CD4-positive, alpha-beta memory T cell (primary cell): ENCODE measurements at regions not wholly inside any gene's neighbourhood (a gene's known extent, or its start where the extent isn't known, plus 50 kb on each side); places are given as distances from the start of the nearest gene placed in this dataset.

Experiments used
- CTCF ChIA-PET: fragments of 350-600 bp; sonication (Branson Sonifier 250); formaldehyde crosslinking; loops from one replicate; lab custom pipeline; 2021; ENCODE audit warnings: inconsistent platforms; ENCODE audit not compliant: partially characterized antibody; lab: Charles Lee
- POLR2A ChIA-PET: fragments of 350-600 bp; sonication (Branson Sonifier 250); formaldehyde crosslinking; loops from one replicate; lab custom pipeline; 2021; ENCODE audit not compliant: partially characterized antibody; lab: Charles Lee
- DNase-seq, 5 donors: peaks; one replicate each; pipeline versions ENCODE4 v3.0.0 to v3.0.0-alpha.2; 2020 to 2022; ENCODE audit warnings: mixed read lengths in 1 of 5
- H3K27ac ChIP-seq: one replicate; pipeline ENCODE4 v1.7.0; 2013; ENCODE audit warnings: low read depth, low read length
- H3K27me3 ChIP-seq: 2 replicates; pipeline ENCODE4 v1.7.0; 2013; ENCODE audit warnings: mild to moderate bottlenecking, low read length, moderate library complexity; ENCODE audit not compliant: insufficient read depth
- H3K36me3 ChIP-seq: 2 replicates; pipeline ENCODE4 v1.7.0; 2013; ENCODE audit warnings: mild to moderate bottlenecking, low read length, moderate library complexity; ENCODE audit not compliant: insufficient read depth
- H3K4me1 ChIP-seq: 2 replicates; pipeline ENCODE4 v1.7.0; 2013; ENCODE audit warnings: mild to moderate bottlenecking, low read length, moderate library complexity; ENCODE audit not compliant: insufficient read depth
- H3K4me3 ChIP-seq, 2 donors: one replicate each; pipeline ENCODE4 v1.7.0; 2013; ENCODE audit warnings: low read length in 2 of 2, mild to moderate bottlenecking in 1 of 2
- H3K9me3 ChIP-seq, 2 donors: one replicate each; pipeline ENCODE4 v1.7.0; 2013; ENCODE audit warnings: low read length in 2 of 2, control low read depth in 1 of 2; ENCODE audit not compliant: control insufficient read depth in 1 of 2
- H3K27ac Mint-ChIP-seq, 7 donors: one replicate each; pipeline ENCODE4 v1.8.0; 2020 to 2021; ENCODE audit warnings: mixed read lengths in 7 of 7, mild to moderate bottlenecking in 6 of 7, inconsistent platforms in 3 of 7, moderate library complexity in 3 of 7
- H3K27me3 Mint-ChIP-seq, 2 donors: one replicate each; pipeline ENCODE4 v1.8.0; 2020 to 2021; ENCODE audit warnings: mixed read lengths in 2 of 2
- H3K36me3 Mint-ChIP-seq, 2 donors: one replicate each; pipeline ENCODE4 v1.8.0; 2020 to 2021; ENCODE audit warnings: mixed read lengths in 2 of 2, inconsistent platforms in 1 of 2, mild to moderate bottlenecking in 1 of 2
- H3K4me1 Mint-ChIP-seq, 4 donors: one replicate each; pipeline ENCODE4 v1.8.0; 2020 to 2021; ENCODE audit warnings: mixed read lengths in 4 of 4, mild to moderate bottlenecking in 1 of 4
- H3K4me3 Mint-ChIP-seq, 8 donors: one replicate each; pipeline ENCODE4 v1.8.0; 2020 to 2021; ENCODE audit warnings: mixed read lengths in 8 of 8, mild to moderate bottlenecking in 7 of 8, moderate library complexity in 6 of 8, inconsistent platforms in 3 of 8
- H3K9me3 Mint-ChIP-seq, 8 donors: one replicate each; pipeline ENCODE4 v1.8.0; 2020 to 2021; ENCODE audit warnings: mixed read lengths in 8 of 8, mild to moderate bottlenecking in 5 of 8, inconsistent platforms in 3 of 8, moderate library complexity in 1 of 8
- intact Hi-C: fragments of 100-400 bp; cut with micrococcal nuclease; formaldehyde crosslinking; loops from one replicate; pipeline ENCODE4 v1.15.1; 2023

DNA sequence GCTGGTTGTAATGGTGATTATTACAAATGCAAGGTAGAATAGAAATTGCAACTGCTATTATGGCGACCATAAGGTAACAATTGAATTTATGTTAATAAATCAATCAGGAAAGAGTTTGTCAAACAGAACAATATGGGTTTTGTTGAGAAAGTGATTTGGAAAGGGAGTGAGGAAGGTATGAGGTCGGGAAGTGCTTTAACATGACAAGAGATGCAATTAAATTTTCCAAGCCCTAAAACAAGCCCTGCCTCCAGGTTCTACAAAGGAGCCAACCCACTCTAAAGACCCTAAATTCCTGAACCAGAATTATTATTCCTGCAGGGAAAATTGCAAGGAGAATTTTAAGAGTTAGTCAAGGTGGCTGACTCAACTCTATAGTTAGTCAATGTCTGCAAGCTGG, 363.7 kb downstream of the BMPER start:
- Mint-ChIP-seq H3K4me3 (no peak overlapping the region), H3K27me3 (no peaks in the 10 kb centered on the region), H3K36me3 (no peaks in the 10 kb centered on the region), H3K9me3 (peaks cover 0 to 2% (median 0%) of the 10 kb centered on the region in 8 donors), H3K27ac (no peak overlapping the region), H3K4me1 (no peaks in the 10 kb centered on the region)
- no peaks in the 10 kb centered on the region for H3K27me3 ChIP-seq
- CTCF ChIA-PET: no interaction called here
- H3K36me3 ChIP-seq: no peaks in the 10 kb centered on the region
- H3K4me3 ChIP-seq: no peak overlapping the region
- no peak for DNase-seq
- intact Hi-C loops: no loop called here
- POLR2A ChIA-PET: no interaction called here
- H3K27ac ChIP-seq: no peak overlapping the region
- H3K4me1 ChIP-seq: no peaks in the 10 kb centered on the region
- H3K9me3 ChIP-seq: no peaks in the 10 kb centered on the region

DNA sequence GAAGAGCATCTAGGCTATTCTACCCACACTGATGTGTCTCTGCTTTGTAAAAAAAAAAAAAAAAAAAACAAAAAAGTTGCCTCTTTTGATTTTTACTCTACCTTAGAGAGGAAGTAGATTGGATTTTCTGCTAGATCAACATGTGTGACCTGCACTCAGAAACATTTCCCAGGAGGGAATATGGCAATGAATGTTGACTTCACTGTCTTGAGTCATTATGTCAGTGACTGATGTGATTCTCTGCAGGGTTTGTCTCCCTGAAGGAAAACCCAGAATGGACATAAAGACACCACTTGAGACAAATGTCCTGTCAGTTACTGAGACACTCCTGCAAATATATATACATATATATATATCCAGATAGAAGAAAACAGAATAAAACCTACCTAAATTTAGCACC, 370.3 kb downstream of the BMPER start:
- peaks cover 0 to 2% (median 0%) of the 10 kb centered on the region in 8 donors for H3K9me3 Mint-ChIP-seq
- peaks cover 0 to 2% (median 0%) of the 10 kb centered on the region in 4 donors for H3K4me1 Mint-ChIP-seq
- no peak for DNase-seq
- Histone ChIP-seq H3K36me3 (no peaks in the 10 kb centered on the region), H3K4me3 (no peak overlapping the region), H3K4me1 (no peaks in the 10 kb centered on the region), H3K9me3 (no peaks in the 10 kb centered on the region), H3K27ac (no peak overlapping the region), H3K27me3 (no peaks in the 10 kb centered on the region)
- H3K4me3 Mint-ChIP-seq: no peak overlapping the region
- CTCF ChIA-PET: no interaction called here
- POLR2A ChIA-PET: no interaction called here
- H3K27me3 Mint-ChIP-seq: no peaks in the 10 kb centered on the region
- intact Hi-C loops: no loop called here
- H3K27ac Mint-ChIP-seq: no peak overlapping the region
- H3K36me3 Mint-ChIP-seq: no peaks in the 10 kb centered on the region

DNA sequence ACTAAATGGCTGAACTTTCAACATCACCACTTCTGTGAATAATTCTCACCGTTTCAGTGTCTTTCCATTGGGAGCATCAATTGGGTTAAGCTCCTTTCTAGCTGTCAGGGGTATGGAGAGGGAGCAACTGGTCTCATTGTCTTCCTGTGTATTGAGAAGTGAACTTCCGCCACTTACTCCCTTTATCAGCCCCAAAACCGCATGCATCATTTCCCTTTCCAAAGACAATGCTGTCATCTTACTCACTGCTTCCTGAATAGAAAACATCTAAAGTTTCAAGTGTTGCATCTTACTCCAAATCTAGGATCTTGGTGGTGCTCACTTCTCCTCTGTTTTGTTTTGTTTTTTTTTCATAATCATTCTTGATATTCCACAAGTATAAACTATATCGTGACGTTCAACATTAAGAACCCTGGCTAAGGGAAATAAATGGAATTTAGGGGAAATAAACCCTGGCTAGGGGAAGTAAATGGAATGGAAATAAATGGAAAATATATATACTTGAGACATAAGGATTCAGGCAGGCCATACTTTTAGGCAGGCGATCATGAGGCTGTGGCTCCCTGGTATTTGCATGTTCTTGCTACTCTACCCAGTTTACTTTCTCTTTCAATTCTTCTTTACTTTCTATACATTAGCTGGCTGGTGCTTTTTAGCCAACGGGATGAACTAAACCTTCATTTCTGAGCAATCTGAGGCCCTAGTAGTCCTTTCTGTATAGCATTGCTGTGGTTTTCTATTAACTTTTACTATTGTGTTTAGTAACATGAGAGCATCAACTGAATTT, 371.9 kb downstream of the BMPER start:
- Histone ChIP-seq H3K36me3 (no peaks in the 10 kb centered on the region), H3K27me3 (no peaks in the 10 kb centered on the region), H3K9me3 (no peaks in the 10 kb centered on the region), H3K4me1 (no peaks in the 10 kb centered on the region), H3K4me3 (no peak overlapping the region), H3K27ac (no peak overlapping the region)
- H3K4me3 Mint-ChIP-seq: no peak overlapping the region
- H3K9me3 Mint-ChIP-seq: peaks cover 0 to 5% (median under 1%) of the 10 kb centered on the region in 8 donors
- no peaks in the 10 kb centered on the region for H3K36me3 Mint-ChIP-seq
- intact Hi-C loops: no loop called here
- ChIA-PET POLR2A (no interaction called here), CTCF (no interaction called here)
- no peak for DNase-seq
- H3K27me3 Mint-ChIP-seq: no peaks in the 10 kb centered on the region
- H3K4me1 Mint-ChIP-seq: peaks cover 0 to 2% (median 0%) of the 10 kb centered on the region in 4 donors
- no peak overlapping the region for H3K27ac Mint-ChIP-seq

DNA sequence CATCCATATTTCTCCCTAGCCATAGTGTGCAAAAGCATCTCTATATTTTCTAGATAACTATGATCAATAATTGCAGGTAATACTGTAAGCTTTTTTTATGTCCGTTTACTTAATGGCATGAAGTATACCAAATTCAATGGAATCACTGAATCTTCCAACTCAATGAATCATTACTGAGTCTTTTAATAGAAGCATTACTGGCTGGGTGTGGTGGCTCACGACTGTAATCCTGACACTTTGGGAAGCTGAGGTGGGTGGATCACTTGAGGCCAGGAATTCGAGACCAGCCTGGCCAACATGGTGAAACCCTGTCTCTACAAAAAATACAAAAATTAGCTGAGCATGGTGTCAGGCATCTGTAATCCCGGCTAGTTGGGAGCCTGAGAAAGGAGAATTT, 372.5 kb downstream of the BMPER start:
- no peaks in the 10 kb centered on the region for H3K9me3 ChIP-seq
- no peaks in the 10 kb centered on the region for H3K4me1 ChIP-seq
- CTCF ChIA-PET: no interaction called here
- peaks cover 0 to 11% (median 4%) of the 10 kb centered on the region in 8 donors for H3K9me3 Mint-ChIP-seq
- H3K27ac Mint-ChIP-seq: no peak overlapping the region
- H3K36me3 ChIP-seq: no peaks in the 10 kb centered on the region
- no peak overlapping the region for H3K27ac ChIP-seq
- no peak overlapping the region for H3K4me3 ChIP-seq
- H3K4me3 Mint-ChIP-seq: no peak overlapping the region
- peaks cover 0 to 2% (median 0%) of the 10 kb centered on the region in 4 donors for H3K4me1 Mint-ChIP-seq
- H3K36me3 Mint-ChIP-seq: no peaks in the 10 kb centered on the region
- no peaks in the 10 kb centered on the region for H3K27me3 Mint-ChIP-seq
- H3K27me3 ChIP-seq: no peaks in the 10 kb centered on the region
- no peak for DNase-seq
- POLR2A ChIA-PET: no interaction called here
- intact Hi-C loops: no loop called here

DNA sequence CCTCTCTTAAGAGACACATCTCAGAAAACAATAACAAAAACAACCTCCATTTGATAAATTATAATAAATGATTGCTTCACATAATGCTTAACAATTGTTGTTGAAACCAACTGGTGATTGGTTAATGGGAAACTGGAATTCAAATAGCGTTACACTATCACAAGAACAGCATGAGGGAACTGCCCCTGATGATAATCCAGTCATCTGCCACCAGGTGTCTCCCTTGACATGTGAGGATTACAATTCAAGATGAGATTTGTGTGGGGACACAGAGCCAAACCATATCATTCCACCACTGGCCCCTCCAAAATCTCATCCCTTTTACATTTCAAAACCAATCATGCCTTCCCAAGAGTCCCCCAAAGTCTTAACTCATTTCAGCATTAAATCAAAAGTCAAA, 375.9 kb downstream of the BMPER start:
- Mint-ChIP-seq H3K9me3 (peaks cover 0 to 21% (median 6%) of the 10 kb centered on the region in 8 donors), H3K27me3 (no peaks in the 10 kb centered on the region), H3K4me1 (peaks cover 0 to 2% (median 0%) of the 10 kb centered on the region in 4 donors), H3K36me3 (no peaks in the 10 kb centered on the region), H3K27ac (no peak overlapping the region), H3K4me3 (no peak overlapping the region)
- Histone ChIP-seq H3K4me1 (no peaks in the 10 kb centered on the region), H3K27ac (no peak overlapping the region), H3K27me3 (no peaks in the 10 kb centered on the region), H3K4me3 (no peak overlapping the region), H3K9me3 (no peaks in the 10 kb centered on the region), H3K36me3 (no peaks in the 10 kb centered on the region)
- POLR2A ChIA-PET: no interaction called here
- CTCF ChIA-PET: no interaction called here
- no peak for DNase-seq
- intact Hi-C loops: no loop called here

DNA sequence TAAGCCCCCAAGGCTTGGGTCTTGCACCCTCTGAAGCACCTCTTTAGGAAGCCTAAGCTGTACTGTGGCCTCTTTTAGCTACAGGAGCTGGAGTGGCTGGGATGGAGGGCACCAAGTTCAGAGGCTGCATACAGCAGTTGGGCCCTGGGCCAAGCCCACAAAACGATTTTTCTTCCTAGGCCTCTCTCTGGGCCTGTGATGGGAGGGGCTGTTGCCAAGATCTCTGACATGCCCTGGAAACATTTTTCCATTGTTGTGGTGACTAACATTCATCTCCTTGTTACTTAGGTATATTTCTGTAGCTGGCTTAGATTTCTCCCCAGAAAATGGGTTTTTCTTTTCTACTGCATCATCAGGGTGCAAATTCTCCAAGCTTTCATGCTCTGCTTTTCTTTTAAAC, 375.7 kb upstream of the NPSR1 start:
- no peak overlapping the region for H3K27ac Mint-ChIP-seq
- intact Hi-C loops: no loop called here
- no peaks in the 10 kb centered on the region for H3K4me1 ChIP-seq

DNA sequence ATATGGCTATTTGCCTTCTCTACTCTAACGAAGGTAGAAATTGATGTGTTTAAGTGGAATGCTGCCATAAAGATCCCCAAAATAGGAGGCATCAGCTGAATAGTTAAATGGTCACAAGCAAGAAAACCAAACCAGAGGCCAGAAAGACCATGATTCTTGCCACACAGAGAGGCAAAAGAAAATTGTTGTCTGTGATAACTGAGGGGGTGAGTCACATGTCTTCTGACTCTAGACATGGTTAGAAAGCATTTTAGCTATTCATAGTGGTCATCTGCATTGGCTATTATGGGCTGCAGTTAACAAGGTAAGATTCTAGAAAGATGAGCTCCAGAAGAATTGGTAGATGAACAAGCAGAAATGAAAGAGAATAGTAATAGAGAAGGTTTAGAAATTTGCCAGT, 361.4 kb upstream of the NPSR1 start:
- intact Hi-C loops: no loop called here
- ChIA-PET CTCF (no interaction called here), POLR2A (no interaction called here)
- Histone ChIP-seq H3K9me3 (no peaks in the 10 kb centered on the region), H3K4me1 (no peaks in the 10 kb centered on the region), H3K36me3 (no peaks in the 10 kb centered on the region), H3K4me3 (no peak overlapping the region), H3K27ac (no peak overlapping the region), H3K27me3 (no peaks in the 10 kb centered on the region)
- no peak for DNase-seq
- no peaks in the 10 kb centered on the region for H3K27me3 Mint-ChIP-seq
- H3K36me3 Mint-ChIP-seq: no peaks in the 10 kb centered on the region
- H3K9me3 Mint-ChIP-seq: peaks cover 0 to 6% (median 0%) of the 10 kb centered on the region in 8 donors
- no peak overlapping the region for H3K4me3 Mint-ChIP-seq
- H3K27ac Mint-ChIP-seq: no peak overlapping the region
- H3K4me1 Mint-ChIP-seq: no peaks in the 10 kb centered on the region

More for the DNA sequence above, 375.7 kb upstream of the NPSR1 start:
- Mint-ChIP-seq H3K36me3 (no peaks in the 10 kb centered on the region), H3K27me3 (no peaks in the 10 kb centered on the region), H3K4me3 (no peak overlapping the region), H3K9me3 (peaks cover 0 to 21% (median 6%) of the 10 kb centered on the region in 8 donors), H3K4me1 (no peaks in the 10 kb centered on the region)
- POLR2A ChIA-PET: no interaction called here
- Histone ChIP-seq H3K27ac (no peak overlapping the region), H3K4me3 (no peak overlapping the region), H3K27me3 (no peaks in the 10 kb centered on the region), H3K36me3 (no peaks in the 10 kb centered on the region), H3K9me3 (no peaks in the 10 kb centered on the region)
- CTCF ChIA-PET: no interaction called here
- DNase-seq: no peak
